Karpas-422 (cell line): ENCODE measurements at regions not wholly inside any gene's neighbourhood (a gene's known extent, or its start where the extent isn't known, plus 50 kb on each side); places are given as distances from the start of the nearest gene placed in this dataset.

Source experiments
- DNase-seq: peaks from one replicate; pipeline ENCODE4 v3.0.0-alpha.2; 2015
- H2AFZ ChIP-seq: fragments of 200-600 bp; sonication (generic); 2 replicates; pipeline ENCODE4 v1.6.1; 2014; ENCODE audit warnings: antibody characterized with exemption, low read length, mixed read lengths
- H3K27ac ChIP-seq: fragments of 200-600 bp; sonication (generic); 2 replicates; pipeline ENCODE4 v1.5.1; 2014; ENCODE audit warnings: mild to moderate bottlenecking, low read length, moderate library complexity
- H3K27me3 ChIP-seq: fragments of 200-600 bp; sonication (generic); 2 replicates; pipeline ENCODE4 v1.6.1; 2014; ENCODE audit warnings: low read length, mixed read lengths
- H3K36me3 ChIP-seq: fragments of 200-600 bp; sonication (generic); 2 replicates; pipeline ENCODE4 v1.6.1; 2014; ENCODE audit warnings: low read length, mixed read lengths; ENCODE audit not compliant: insufficient read depth
- H3K4me1 ChIP-seq: fragments of 200-600 bp; sonication (generic); 2 replicates; pipeline ENCODE4 v1.6.1; 2014; ENCODE audit warnings: mild to moderate bottlenecking, low read length, mixed read lengths
- H3K4me2 ChIP-seq: fragments of 200-600 bp; sonication (generic); 2 replicates; pipeline ENCODE4 v1.6.1; 2014; ENCODE audit warnings: low read length, low read depth, mild to moderate bottlenecking; ENCODE audit not compliant: poor library complexity, severe bottlenecking
- H3K4me3 ChIP-seq: fragments of 200-600 bp; sonication (generic); 2 replicates; pipeline ENCODE4 v1.5.1; 2014; ENCODE audit warnings: mild to moderate bottlenecking, antibody characterized with exemption, low read length, mixed read lengths
- H3K79me2 ChIP-seq: fragments of 200-600 bp; sonication (generic); 2 replicates; pipeline ENCODE4 v1.6.1; 2014; ENCODE audit warnings: mild to moderate bottlenecking, low read length, mixed read lengths
- H3K9ac ChIP-seq: fragments of 200-600 bp; sonication (generic); 2 replicates; pipeline ENCODE4 v1.6.0; 2014; ENCODE audit warnings: low read length
- H3K9me2 ChIP-seq: fragments of 200-600 bp; sonication (generic), shearing (Covaris generic); replicated peaks from 2 replicates; pipeline ENCODE4 v1.6.0; 2014; ENCODE audit warnings: mild to moderate bottlenecking, low read length, moderate library complexity; ENCODE audit not compliant: insufficient read depth
- H3K9me3 ChIP-seq: fragments of 300-700, 200-600 bp; sonication (generic); 2 replicates; pipeline ENCODE4 v1.6.1; 2014; ENCODE audit warnings: low read length, mixed read lengths
- H4K20me1 ChIP-seq: fragments of 200-600 bp; sonication (generic); 2 replicates; pipeline ENCODE4 v1.6.1; 2014; ENCODE audit warnings: mild to moderate bottlenecking, antibody characterized with exemption, low read length, low read depth; ENCODE audit not compliant: insufficient read depth

DNA sequence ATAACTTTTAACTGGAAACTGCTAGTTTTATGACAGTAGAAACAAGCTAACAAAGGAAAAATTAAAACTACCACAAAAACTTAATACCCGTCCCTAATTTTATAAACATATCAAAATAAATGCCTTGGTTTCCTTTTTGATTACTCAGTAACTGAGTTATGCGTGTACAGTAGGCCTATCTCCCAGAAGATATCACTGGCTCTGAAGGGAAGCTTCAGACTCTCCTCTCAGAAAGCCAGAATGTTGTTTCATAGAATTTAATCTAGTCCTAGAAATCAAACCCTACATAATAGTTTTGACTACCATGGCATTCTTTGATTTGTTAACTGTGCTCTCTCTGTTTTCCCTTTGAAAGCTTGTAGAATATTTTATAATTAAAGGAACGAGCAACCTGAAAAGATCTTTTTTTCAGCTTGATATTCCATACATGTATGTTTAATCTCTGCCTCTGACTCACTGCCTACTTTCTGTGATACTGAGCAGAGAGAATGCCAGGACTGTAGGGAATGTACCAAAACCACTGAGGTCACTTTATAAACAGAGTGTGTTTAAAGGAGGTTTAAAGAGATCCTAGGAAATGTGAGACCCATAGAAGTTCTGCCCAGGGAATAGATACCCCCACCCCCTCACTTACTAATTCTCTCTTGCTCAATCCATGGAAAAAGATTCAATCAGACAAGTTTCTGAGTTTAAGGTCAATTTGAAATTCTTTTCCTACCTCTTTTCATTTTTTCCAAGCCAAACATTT is 311.5 kb downstream of the HDGFL1 start:
- no peak for DNase-seq
- Histone ChIP-seq H3K4me2 (no peak overlapping the region), H3K27me3 (no peaks in the 10 kb centered on the region), H3K9ac (no peak overlapping the region), H3K4me1 (no peaks in the 10 kb centered on the region), H3K79me2 (no peaks in the 10 kb centered on the region), H4K20me1 (no peaks in the 10 kb centered on the region), H3K27ac (no peak overlapping the region), H3K36me3 (no peaks in the 10 kb centered on the region), H3K4me3 (no peak overlapping the region), H3K9me2 (no peaks in the 10 kb centered on the region), H2AFZ (no peak overlapping the region), H3K9me3 (no peaks in the 10 kb centered on the region)

GRCh38 chr6:22882581-22882980 is 313.2 kb downstream of the HDGFL1 start:
- Histone ChIP-seq H4K20me1 (no peaks in the 10 kb centered on the region), H3K9me2 (no peaks in the 10 kb centered on the region), H3K4me3 (no peak overlapping the region), H3K4me1 (no peaks in the 10 kb centered on the region), H3K79me2 (no peaks in the 10 kb centered on the region), H3K27ac (no peak overlapping the region), H3K4me2 (no peak overlapping the region), H3K9ac (no peak overlapping the region), H3K27me3 (no peaks in the 10 kb centered on the region), H3K36me3 (no peaks in the 10 kb centered on the region), H3K9me3 (no peaks in the 10 kb centered on the region), H2AFZ (no peak overlapping the region)
- DNase-seq: no peak

DNA sequence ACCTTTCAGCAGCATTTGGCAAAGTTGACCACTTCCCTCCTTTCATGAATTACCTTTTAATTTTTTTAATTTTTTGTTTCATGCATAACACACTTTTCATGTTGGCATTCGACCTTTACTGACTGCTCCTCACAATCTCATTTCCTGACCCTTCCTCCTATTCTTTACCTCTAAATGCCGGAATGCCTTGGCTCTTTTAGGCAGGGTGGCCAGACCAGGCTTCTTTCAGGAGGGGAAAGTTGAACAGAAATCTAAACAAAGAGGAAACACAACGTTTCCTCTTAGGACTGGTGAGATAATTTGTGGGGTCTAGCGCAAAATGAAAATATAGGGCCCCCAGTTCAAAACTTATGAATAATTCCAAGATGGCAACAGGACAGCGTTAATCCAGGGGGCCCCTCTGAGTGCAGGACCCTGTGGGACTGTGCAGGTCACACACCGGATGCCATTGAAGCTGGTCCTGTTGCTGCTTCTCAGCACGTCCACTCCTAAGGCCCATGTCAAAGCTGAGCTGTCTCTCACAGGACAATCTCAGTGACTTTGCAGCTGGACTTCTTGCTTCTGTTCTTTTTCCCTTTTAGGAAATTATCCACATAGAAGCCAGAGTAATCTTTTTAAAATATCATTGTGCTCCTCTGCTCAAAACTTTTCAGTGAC is 313.8 kb downstream of the HDGFL1 start:
- no peak for DNase-seq
- Histone ChIP-seq H2AFZ (no peak overlapping the region), H3K9me3 (no peaks in the 10 kb centered on the region), H4K20me1 (no peaks in the 10 kb centered on the region), H3K79me2 (no peaks in the 10 kb centered on the region), H3K4me1 (no peaks in the 10 kb centered on the region), H3K4me3 (no peak overlapping the region), H3K27ac (no peak overlapping the region), H3K27me3 (no peaks in the 10 kb centered on the region), H3K9ac (no peak overlapping the region), H3K4me2 (no peak overlapping the region), H3K36me3 (no peaks in the 10 kb centered on the region), H3K9me2 (no peaks in the 10 kb centered on the region)

GRCh38 chr6:22884456-22884855 is 315.1 kb downstream of the HDGFL1 start:
- Histone ChIP-seq H3K4me3 (no peak overlapping the region), H2AFZ (no peak overlapping the region), H3K36me3 (no peaks in the 10 kb centered on the region), H4K20me1 (no peaks in the 10 kb centered on the region), H3K79me2 (no peaks in the 10 kb centered on the region), H3K4me2 (no peak overlapping the region), H3K9me2 (no peaks in the 10 kb centered on the region), H3K4me1 (no peaks in the 10 kb centered on the region), H3K27me3 (no peaks in the 10 kb centered on the region), H3K9ac (no peak overlapping the region), H3K27ac (no peak overlapping the region), H3K9me3 (no peaks in the 10 kb centered on the region)
- DNase-seq: no peak

- H3K4me3 ChIP-seq: no peak overlapping the region
- H3K36me3 ChIP-seq: no peaks in the 10 kb centered on the region
- H3K9ac ChIP-seq: no peak overlapping the region
- no peak overlapping the region for H3K27ac ChIP-seq
- no peaks in the 10 kb centered on the region for H3K79me2 ChIP-seq
- no peak overlapping the region for H3K4me2 ChIP-seq
- H2AFZ ChIP-seq: no peak overlapping the region
- no peaks in the 10 kb centered on the region for H3K4me1 ChIP-seq
- H4K20me1 ChIP-seq: no peaks in the 10 kb centered on the region
- H3K27me3 ChIP-seq: no peaks in the 10 kb centered on the region
- H3K9me3 ChIP-seq: no peaks in the 10 kb centered on the region
- no peak for DNase-seq
- no peaks in the 10 kb centered on the region for H3K9me2 ChIP-seq
Measured at GRCh38 chr6:22886650-22887581, 317.6 kb downstream of the HDGFL1 start.

DNA sequence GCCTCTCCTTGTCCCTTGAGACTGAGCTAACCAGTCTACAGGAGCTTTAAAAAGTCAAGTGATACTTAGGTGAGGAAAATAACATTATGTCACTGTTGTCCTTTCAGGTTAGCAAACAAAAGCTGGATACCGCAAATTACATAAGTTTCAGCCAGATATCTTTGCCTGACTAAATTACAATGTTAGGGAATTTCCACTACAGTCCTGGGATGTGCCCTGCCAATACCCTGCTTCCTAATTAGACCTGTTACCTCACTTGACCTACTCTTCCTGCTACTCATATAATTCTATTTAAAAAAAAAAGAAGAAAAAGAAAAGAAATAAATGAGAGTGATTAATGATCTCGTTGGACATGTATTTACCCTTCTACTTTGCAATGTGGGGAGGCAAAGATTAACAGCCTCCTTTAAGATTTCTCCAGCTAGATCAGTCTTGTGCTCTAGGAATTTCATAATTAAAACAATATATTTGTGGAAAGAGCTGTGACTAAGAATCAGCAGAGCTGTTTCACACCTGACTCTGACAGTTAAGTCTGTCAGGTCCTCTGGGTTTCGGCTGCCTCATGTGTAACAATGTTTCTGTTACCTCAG is 318.9 kb downstream of the HDGFL1 start:
- no peak overlapping the region for H3K27ac ChIP-seq
- no peaks in the 10 kb centered on the region for H3K9me3 ChIP-seq
- no peaks in the 10 kb centered on the region for H4K20me1 ChIP-seq
- no peaks in the 10 kb centered on the region for H3K27me3 ChIP-seq
- no peak overlapping the region for H3K9ac ChIP-seq
- no peaks in the 10 kb centered on the region for H3K4me1 ChIP-seq
- DNase-seq: no peak
- H3K79me2 ChIP-seq: no peaks in the 10 kb centered on the region
- no peak overlapping the region for H3K4me3 ChIP-seq
- no peak overlapping the region for H2AFZ ChIP-seq
- no peaks in the 10 kb centered on the region for H3K9me2 ChIP-seq
- H3K36me3 ChIP-seq: no peaks in the 10 kb centered on the region
- H3K4me2 ChIP-seq: no peak overlapping the region

- Histone ChIP-seq H3K9ac (no peak overlapping the region), H3K27ac (no peak overlapping the region), H3K9me2 (no peaks in the 10 kb centered on the region), H3K9me3 (peaks cover 6% of the 10 kb centered on the region; the same call in 1 of the 2 replicates), H3K4me2 (no peak overlapping the region), H3K4me3 (no peak overlapping the region), H4K20me1 (no peaks in the 10 kb centered on the region), H3K36me3 (no peaks in the 10 kb centered on the region), H2AFZ (no peak overlapping the region), H3K27me3 (no peaks in the 10 kb centered on the region), H3K4me1 (no peaks in the 10 kb centered on the region), H3K79me2 (no peaks in the 10 kb centered on the region)
- DNase-seq: no peak
Measured at GRCh38 chr6:22891934-22892333, 322.6 kb downstream of the HDGFL1 start.

GRCh38 chr6:22892452-22892851 is 323.1 kb downstream of the HDGFL1 start:
- Histone ChIP-seq H3K27ac (no peak overlapping the region), H3K4me2 (no peak overlapping the region), H3K36me3 (no peaks in the 10 kb centered on the region), H3K9me2 (no peaks in the 10 kb centered on the region), H3K79me2 (no peaks in the 10 kb centered on the region), H3K27me3 (no peaks in the 10 kb centered on the region), H4K20me1 (no peaks in the 10 kb centered on the region), H3K4me1 (no peaks in the 10 kb centered on the region), H3K4me3 (no peak overlapping the region), H3K9me3 (peaks cover 6% of the 10 kb centered on the region; the same call in 1 of the 2 replicates), H3K9ac (no peak overlapping the region), H2AFZ (no peak overlapping the region)
- no peak for DNase-seq
